ENCODE measurements at regions not wholly inside any gene's neighbourhood (a gene's known extent, or its start where the extent isn't known, plus 50 kb on each side); places are given as distances from the start of the nearest gene placed in this dataset.

DNA sequence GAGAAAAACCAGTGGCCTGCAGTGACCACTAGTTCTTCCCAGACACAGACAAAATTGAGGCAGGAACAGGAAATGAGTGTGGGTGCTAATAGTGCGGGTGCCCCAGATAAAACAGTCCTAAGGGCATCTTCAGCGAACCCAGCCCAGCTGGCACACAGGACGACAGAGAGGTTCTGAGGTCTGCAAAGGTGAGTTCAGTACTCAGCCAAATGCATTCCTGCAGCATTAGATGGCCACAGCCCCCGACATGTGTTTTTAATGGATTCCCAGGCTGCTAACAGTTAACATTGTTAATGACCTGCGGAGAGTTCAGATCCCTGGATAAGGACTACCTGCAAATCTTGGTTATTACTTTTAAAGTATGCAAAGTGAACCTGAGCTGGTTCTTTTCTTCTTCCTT lies 196.0 kb downstream of the HIBADH start:
- DNase-seq = no peak

DNA sequence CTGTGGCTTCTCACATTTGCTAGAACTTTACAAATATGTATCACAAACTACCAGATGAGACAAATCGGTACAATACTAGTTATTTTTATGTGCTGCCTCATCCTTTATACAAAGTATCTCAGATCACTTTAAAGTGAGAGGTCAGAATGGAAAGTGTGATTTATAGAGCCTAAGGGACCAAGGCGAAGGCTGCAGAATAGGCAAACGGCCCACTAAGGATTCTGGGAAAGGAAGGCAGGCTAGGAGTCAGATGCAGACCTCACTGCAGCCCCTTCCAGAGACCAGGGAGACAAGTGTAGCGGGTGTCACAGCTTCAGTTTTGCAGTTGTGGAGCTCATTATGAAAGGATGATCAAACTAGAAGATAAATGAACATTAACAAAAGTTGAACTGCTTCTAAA lies 190.6 kb downstream of the HIBADH start:
- no peak for DNase-seq
